H1 (cell line): ENCODE measurements at regions not wholly inside any gene's neighbourhood (a gene's known extent, or its start where the extent isn't known, plus 50 kb on each side); places are given as distances from the start of the nearest gene placed in this dataset.

ENCODE experiments used
- CTCF ChIA-PET: fragments of 300-600 bp; sonication (Branson Sonifier 250); formaldehyde crosslinking; loops from one replicate; lab custom pipeline; 2021; ENCODE audit not compliant: partially characterized antibody; lab: Charles Lee
- POLR2A ChIA-PET: fragments of 300-600 bp; sonication (Branson Sonifier 250); formaldehyde crosslinking; loops from one replicate; lab custom pipeline; 2021; ENCODE audit warnings: inconsistent platforms; ENCODE audit not compliant: partially characterized antibody; lab: Charles Lee
- DNase-seq, 2 experiments: peaks; one replicate each; pipeline versions ENCODE4 v3.0.0 to v3.0.0-alpha.2; 2010 to 2022; ENCODE audit warnings: low spot score in 2 of 2, low read depth in 1 of 2, mixed read lengths in 1 of 2
- FAIRE-seq: peaks from 2 replicates; lab custom pipeline; 2011; peaks lifted over from hg19 to GRCh38; lab: Jason Lieb, UNC
- H2AFZ ChIP-seq: 2 replicates; pipeline ENCODE4 v1.8.1; 2012; ENCODE audit warnings: low read length, inconsistent platforms
- H2AK5ac ChIP-seq: 2 replicates; pipeline ENCODE4 v1.6.1; 2013; ENCODE audit warnings: low read depth, low read length
- H2BK120ac ChIP-seq: replicated peaks from 2 replicates; pipeline ENCODE3; 2013; ENCODE audit warnings: low read depth, low read length, inconsistent platforms
- H2BK12ac ChIP-seq: 2 replicates; pipeline ENCODE4 v1.6.1; 2013; ENCODE audit warnings: low read depth, low read length
- H2BK15ac ChIP-seq: 2 replicates; pipeline ENCODE4 v1.6.1; 2013; ENCODE audit warnings: low read length
- H2BK20ac ChIP-seq: 2 replicates; pipeline ENCODE4 v1.6.1; 2013; ENCODE audit warnings: low read length
- H2BK5ac ChIP-seq: 2 replicates; pipeline ENCODE4 v1.6.1; 2013; ENCODE audit warnings: low read depth, low read length
- H3K14ac ChIP-seq: 2 replicates; pipeline ENCODE4 v1.6.1; 2013; ENCODE audit warnings: inconsistent platforms; ENCODE audit not compliant: insufficient read length
- H3K18ac ChIP-seq: 2 replicates; pipeline ENCODE4 v1.6.1; 2013; ENCODE audit warnings: low read length; ENCODE audit errors: extremely low read depth
- H3K23ac ChIP-seq: 2 replicates; pipeline ENCODE4 v1.6.1; 2013; ENCODE audit warnings: inconsistent platforms; ENCODE audit not compliant: insufficient read length
- H3K23me2 ChIP-seq: 2 replicates; pipeline ENCODE4 v1.6.1; 2013; ENCODE audit warnings: low read depth, low read length
- H3K27ac ChIP-seq: 2 replicates; pipeline ENCODE4 v1.6.1; 2011; ENCODE audit warnings: low read depth, low read length, inconsistent platforms
- H3K27me3 ChIP-seq, 4 experiments: replicated peaks in 1 of 4; 1 replicate in 1 of 4; 2 replicates in 3 of 4; pipeline versions ENCODE4 v1.6.1 to v1.8.1; 2011 to 2013; ENCODE audit warnings: low read length in 3 of 4, mild to moderate bottlenecking in 3 of 4, inconsistent platforms in 2 of 4, mixed read lengths in 2 of 4, moderate library complexity in 1 of 4; ENCODE audit not compliant: control insufficient read depth in 3 of 4, insufficient read depth in 3 of 4; ENCODE audit errors: extremely low read depth in 1 of 4
- H3K36me3 ChIP-seq, 4 experiments: 2 replicates each; pipeline versions ENCODE4 v1.6.1 to v1.8.1; 2011 to 2013; ENCODE audit warnings: mild to moderate bottlenecking in 4 of 4, low read length in 3 of 4, moderate library complexity in 2 of 4, control low read depth in 1 of 4, inconsistent platforms in 1 of 4; ENCODE audit not compliant: insufficient read depth in 4 of 4, control insufficient read depth in 2 of 4
- H3K4ac ChIP-seq: replicated peaks from 2 replicates; pipeline ENCODE3; 2013; ENCODE audit warnings: low read length, low read depth, mixed read lengths, inconsistent platforms; ENCODE audit not compliant: insufficient read length
- H3K4me1 ChIP-seq, 4 experiments: replicated peaks in 1 of 4; 1 replicate in 1 of 4; 2 replicates in 3 of 4; pipeline versions ENCODE4 v1.6.1 to v1.8.1; 2011 to 2013; ENCODE audit warnings: low read length in 3 of 4, inconsistent platforms in 2 of 4, mixed read lengths in 1 of 4; ENCODE audit not compliant: insufficient read depth in 4 of 4, control insufficient read depth in 3 of 4
- H3K4me2 ChIP-seq, 2 experiments: 2 replicates each; pipeline versions ENCODE4 v1.6.1 to v1.8.1; 2011 to 2013; ENCODE audit warnings: low read depth in 2 of 2, low read length in 2 of 2, control low read depth in 1 of 2, inconsistent platforms in 1 of 2, mild to moderate bottlenecking in 1 of 2; ENCODE audit not compliant: insufficient read depth in 1 of 2
- H3K4me3 ChIP-seq, 4 experiments: fragments of 200-600, 300-600 bp in 1 of 4; sonication (generic), shearing (Covaris generic), sonication (Bioruptor Twin) in 1 of 4; 2 replicates each; pipeline versions ENCODE4 v1.5.1 to v1.8.1; 2011 to 2016; ENCODE audit warnings: low read length in 4 of 4, low read depth in 3 of 4, control low read depth in 2 of 4, inconsistent platforms in 2 of 4, mild to moderate bottlenecking in 2 of 4, mixed read lengths in 1 of 4, moderate library complexity in 1 of 4; ENCODE audit not compliant: insufficient read depth in 2 of 4; ENCODE audit errors: extremely low read depth in 1 of 4
- H3K56ac ChIP-seq: replicated peaks from 2 replicates; pipeline ENCODE3; 2013; ENCODE audit warnings: low read depth, mild to moderate bottlenecking, mixed read lengths, low read length, inconsistent platforms; ENCODE audit not compliant: insufficient read length
- H3K79me1 ChIP-seq: 2 replicates; pipeline ENCODE4 v1.6.1; 2013; ENCODE audit warnings: low read depth, low read length, control low read depth
- H3K79me2 ChIP-seq, 2 experiments: 2 replicates each; pipeline versions ENCODE4 v1.6.1 to v1.8.1; 2012 to 2013; ENCODE audit warnings: low read length in 2 of 2, mild to moderate bottlenecking in 2 of 2, inconsistent platforms in 1 of 2; ENCODE audit not compliant: insufficient read depth in 2 of 2, control insufficient read depth in 1 of 2
- H3K9ac ChIP-seq, 4 experiments: replicated peaks in 1 of 4; 1 replicate in 1 of 4; 2 replicates in 3 of 4; pipeline versions ENCODE4 v1.6.1 to v1.8.1; 2011 to 2013; ENCODE audit warnings: low read depth in 3 of 4, low read length in 3 of 4, control low read depth in 2 of 4, mild to moderate bottlenecking in 2 of 4, moderate library complexity in 2 of 4, inconsistent platforms in 1 of 4; ENCODE audit errors: extremely low read depth in 1 of 4
- H3K9me3 ChIP-seq, 2 experiments: 2 replicates each; pipeline versions ENCODE4 v1.6.1 to v1.8.1; 2012 to 2013; ENCODE audit warnings: mild to moderate bottlenecking in 2 of 2, moderate library complexity in 2 of 2, control low read depth in 1 of 2, inconsistent platforms in 1 of 2, low read depth in 1 of 2, low read length in 1 of 2, mixed read lengths in 1 of 2; ENCODE audit not compliant: insufficient read depth in 2 of 2
- H4K20me1 ChIP-seq, 2 experiments: replicated peaks in 1 of 2; 2 replicates each; pipeline versions ENCODE3 to v1.8.1; 2011 to 2013; ENCODE audit warnings: inconsistent platforms in 2 of 2, low read length in 2 of 2, mild to moderate bottlenecking in 1 of 2; ENCODE audit not compliant: insufficient read depth in 2 of 2, control insufficient read depth in 1 of 2
- H4K5ac ChIP-seq: 2 replicates; pipeline ENCODE4 v1.6.1; 2013; ENCODE audit warnings: low read length, low read depth, mixed read lengths, inconsistent platforms; ENCODE audit not compliant: insufficient read length
- H4K8ac ChIP-seq: 2 replicates; pipeline ENCODE4 v1.8.0; 2013; ENCODE audit warnings: mild to moderate bottlenecking, moderate library complexity, low read length, inconsistent platforms; ENCODE audit not compliant: insufficient read depth; ENCODE audit errors: extremely low read depth
- H4K91ac ChIP-seq: replicated peaks from 2 replicates; pipeline ENCODE3; 2013; ENCODE audit warnings: low read length, mixed read lengths, inconsistent platforms; ENCODE audit not compliant: insufficient read length
- BRCA1 ChIP-seq: IDR thresholded peaks from 2 replicates; pipeline ENCODE4 v1.6.1; 2012; ENCODE audit warnings: low read depth, low read length, improper control_type of control experiment
- CHD2 ChIP-seq: IDR thresholded peaks from 2 replicates; pipeline ENCODE4 v1.6.1; 2012; ENCODE audit warnings: low read length, improper control_type of control experiment
- EZH2 ChIP-seq: fragments of 200-600 bp; sonication (generic); IDR thresholded peaks from 2 replicates; pipeline ENCODE4 v1.7.1; 2012; ENCODE audit warnings: low read depth, mild to moderate bottlenecking, moderate library complexity, low read length, inconsistent platforms; ENCODE audit not compliant: severe bottlenecking
- JUND ChIP-seq: IDR thresholded peaks from 2 replicates; pipeline ENCODE4 v1.6.1; 2011; ENCODE audit warnings: mild to moderate bottlenecking, improper control_type of control experiment, low read length
- KDM1A ChIP-seq: fragments of 200-600, 300-600 bp; sonication (generic); IDR thresholded peaks from 2 replicates; pipeline ENCODE4 v1.7.1; 2016; ENCODE audit warnings: mild to moderate bottlenecking, low read length, borderline replicate concordance
- NANOG ChIP-seq: IDR thresholded peaks from 2 replicates; pipeline ENCODE4 v1.6.1; 2011; ENCODE audit warnings: low read length, low read depth, mild to moderate bottlenecking, inconsistent platforms; ENCODE audit not compliant: insufficient read depth, poor library complexity, severe bottlenecking
- POLR2AphosphoS5 ChIP-seq: IDR thresholded peaks from 2 replicates; pipeline ENCODE4 v1.6.1; 2011; ENCODE audit warnings: low read depth, low read length
- POU5F1 ChIP-seq: IDR thresholded peaks from 2 replicates; pipeline ENCODE4 v1.6.1; 2011; ENCODE audit warnings: low read depth, mild to moderate bottlenecking, low read length, moderate library complexity
- RFX5 ChIP-seq: IDR thresholded peaks from 2 replicates; pipeline ENCODE4 v1.6.1; 2011; ENCODE audit warnings: low read depth, low read length, improper control_type of control experiment, borderline replicate concordance
- ZNF274 ChIP-seq: IDR thresholded peaks from 2 replicates; pipeline ENCODE4 v1.7.0; 2012; ENCODE audit warnings: low read length, borderline replicate concordance; ENCODE audit errors: extremely low read depth
- WGBS, 2 experiments: shearing (Covaris generic) in 1 of 2; methylation state at CpG; one replicate each; pipeline versions ENCODE4 v1.1.6 to v1.1.7; 2013 to 2015; ENCODE audit warnings: low lambda C conversion rate in 2 of 2, mixed read lengths in 2 of 2, inconsistent platforms in 1 of 2, low coverage in 1 of 2, missing lambda C conversion rate in 1 of 2; ENCODE audit not compliant: insufficient replicate concordance in 2 of 2, insufficient coverage in 1 of 2, insufficient read length in 1 of 2; ENCODE audit errors: extremely low coverage in 1 of 2, missing lambda C conversion rate in 1 of 2; 5-methylcytosine and 5-hydroxymethylcytosine counted together
- TF ChIP-seq, protein P1 (sequence below): IDR thresholded peaks from 2 replicates; pipeline ENCODE4 v1.6.1; 2011; ENCODE audit warnings: low read length, improper control_type of control experiment
- TF ChIP-seq, protein P2 (sequence below), 3 experiments: IDR thresholded peaks; 1 replicate in 2 of 3; 2 replicates in 1 of 3; pipeline versions ENCODE4 v1.5.1 to v1.6.1; 2011; ENCODE audit warnings: low read length in 3 of 3, mild to moderate bottlenecking in 3 of 3, inconsistent platforms in 2 of 3, low read depth in 1 of 3, moderate library complexity in 1 of 3; ENCODE audit not compliant: insufficient read depth in 1 of 3; ENCODE audit errors: control extremely low read depth in 1 of 3

DNA sequence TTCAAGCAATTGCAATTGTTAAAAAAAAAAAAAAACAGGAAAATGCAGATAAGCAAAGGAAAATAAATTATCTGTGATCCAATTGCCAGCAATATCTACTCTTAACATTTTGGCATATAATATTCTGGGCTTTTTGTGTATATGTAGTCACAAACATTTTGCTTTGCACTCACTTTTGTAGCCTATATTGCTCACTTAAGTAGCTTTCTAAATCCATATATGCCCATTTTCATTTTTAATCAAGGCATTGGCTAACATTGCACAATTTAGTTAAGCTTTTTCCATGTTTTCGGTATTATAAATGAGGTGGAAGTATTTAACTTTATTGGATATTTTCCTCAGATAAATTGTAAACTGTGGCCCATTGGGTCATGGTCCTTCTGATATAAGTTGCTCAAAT lies 466.3 kb upstream of the ATP2B1 start:
- Histone ChIP-seq H3K4me2 (no peak overlapping the region), H3K23ac (no peak overlapping the region), H3K4me1 (no peaks in the 10 kb centered on the region), H2BK12ac (no peak overlapping the region), H3K4me3 (no peak overlapping the region), H3K27me3 (no peaks in the 10 kb centered on the region), H3K23me2 (no peaks in the 10 kb centered on the region), H3K36me3 (no peaks in the 10 kb centered on the region), H3K79me2 (no peaks in the 10 kb centered on the region), H4K5ac (no peak overlapping the region), H2AK5ac (no peak overlapping the region), H3K79me1 (no peaks in the 10 kb centered on the region), H3K14ac (no peak overlapping the region), H2BK120ac (no peak overlapping the region), H3K18ac (no peak overlapping the region), H2BK15ac (no peak overlapping the region), H3K4ac (no peak overlapping the region), H3K56ac (no peak overlapping the region), H3K9me3 (no peaks in the 10 kb centered on the region), H4K20me1 (no peaks in the 10 kb centered on the region), H3K9ac (no peak overlapping the region), H4K91ac (no peak overlapping the region), H3K27ac (no peak overlapping the region), H2BK5ac (no peak overlapping the region), H2AFZ (no peak overlapping the region), H2BK20ac (no peak overlapping the region), H4K8ac (no peak overlapping the region)
- ChIA-PET CTCF (interaction anchor here (0.9 kb wide), 1 partner anchor 55 kb away, joined by 3 read pairs; no protein-coding TSS in a partner anchor), POLR2A (no interaction called here)
- 100% methylated on average over 1 of the region's 1 CpG; no CpG with 5 or more reads in 1 of the 2 experiments for WGBS, 2 experiments
- DNase-seq: no peak
- no peak for FAIRE-seq
- TF ChIP-seq BRCA1 (no peak), EZH2 (no peak), RFX5 (no peak), POU5F1 (no peak), ZNF274 (no peak), NANOG (no peak), POLR2AphosphoS5 (no peak), JUND (no peak), KDM1A (no peak), CHD2 (no peak)
- TF ChIP-seq, protein P1, sequence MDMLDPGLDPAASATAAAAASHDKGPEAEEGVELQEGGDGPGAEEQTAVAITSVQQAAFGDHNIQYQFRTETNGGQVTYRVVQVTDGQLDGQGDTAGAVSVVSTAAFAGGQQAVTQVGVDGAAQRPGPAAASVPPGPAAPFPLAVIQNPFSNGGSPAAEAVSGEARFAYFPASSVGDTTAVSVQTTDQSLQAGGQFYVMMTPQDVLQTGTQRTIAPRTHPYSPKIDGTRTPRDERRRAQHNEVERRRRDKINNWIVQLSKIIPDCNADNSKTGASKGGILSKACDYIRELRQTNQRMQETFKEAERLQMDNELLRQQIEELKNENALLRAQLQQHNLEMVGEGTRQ: no peak
- TF ChIP-seq, protein P2, sequence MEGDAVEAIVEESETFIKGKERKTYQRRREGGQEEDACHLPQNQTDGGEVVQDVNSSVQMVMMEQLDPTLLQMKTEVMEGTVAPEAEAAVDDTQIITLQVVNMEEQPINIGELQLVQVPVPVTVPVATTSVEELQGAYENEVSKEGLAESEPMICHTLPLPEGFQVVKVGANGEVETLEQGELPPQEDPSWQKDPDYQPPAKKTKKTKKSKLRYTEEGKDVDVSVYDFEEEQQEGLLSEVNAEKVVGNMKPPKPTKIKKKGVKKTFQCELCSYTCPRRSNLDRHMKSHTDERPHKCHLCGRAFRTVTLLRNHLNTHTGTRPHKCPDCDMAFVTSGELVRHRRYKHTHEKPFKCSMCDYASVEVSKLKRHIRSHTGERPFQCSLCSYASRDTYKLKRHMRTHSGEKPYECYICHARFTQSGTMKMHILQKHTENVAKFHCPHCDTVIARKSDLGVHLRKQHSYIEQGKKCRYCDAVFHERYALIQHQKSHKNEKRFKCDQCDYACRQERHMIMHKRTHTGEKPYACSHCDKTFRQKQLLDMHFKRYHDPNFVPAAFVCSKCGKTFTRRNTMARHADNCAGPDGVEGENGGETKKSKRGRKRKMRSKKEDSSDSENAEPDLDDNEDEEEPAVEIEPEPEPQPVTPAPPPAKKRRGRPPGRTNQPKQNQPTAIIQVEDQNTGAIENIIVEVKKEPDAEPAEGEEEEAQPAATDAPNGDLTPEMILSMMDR (IDR thresholded peaks at IDR 0.05; ENCODE audit: control extremely low read depth in 1 of 3, insufficient read depth in 1 of 3, low read depth in 1 of 3, low read length in 3 of 3): no peak
